ENCODE measurements at regions not wholly inside any gene's neighbourhood (a gene's known extent, or its start where the extent isn't known, plus 50 kb on each side); places are given as distances from the start of the nearest gene placed in this dataset.
"Not testable (repeated sequence)": the region's sequence is repeated elsewhere in the genome, so short reads cannot be mapped to it uniquely, and the experiment has no call there.

GRCh38 chr1:55544826-55545225 is 329.7 kb upstream of the USP24 start:
- no peak for DNase-seq

GRCh38 chr1:55542901-55543504 is 327.8 kb upstream of the USP24 start:
- DNase-seq = no peak

- no peak for DNase-seq
Observed at GRCh38 chr1:55541296-55541695, 326.1 kb upstream of the USP24 start.

GRCh38 chr1:55539652-55540512 is 324.7 kb upstream of the USP24 start:
- DNase-seq = no peak

GRCh38 chr1:55538428-55538827 is 323.3 kb upstream of the USP24 start:
- no peak for DNase-seq

- no peak for DNase-seq
Observed at GRCh38 chr1:55536545-55536865, 321.3 kb upstream of the USP24 start.

- DNase-seq = no peak
Observed at GRCh38 chr1:55535724-55536544, 320.8 kb upstream of the USP24 start.

GRCh38 chr1:55534565-55535121 is 319.5 kb upstream of the USP24 start:
- no peak for DNase-seq

GRCh38 chr1:55531644-55532043 is 316.5 kb upstream of the USP24 start:
- no peak for DNase-seq

- no peak for DNase-seq
Observed at GRCh38 chr1:55530749-55531478, 315.8 kb upstream of the USP24 start.

- DNase-seq = no peak
Observed at GRCh38 chr1:55529017-55529416, 313.9 kb upstream of the USP24 start.

- no peak for DNase-seq
Observed at GRCh38 chr1:55527831-55528230, 312.7 kb upstream of the USP24 start.

- no peak for DNase-seq
Observed at GRCh38 chr1:55526716-55527115, 311.6 kb upstream of the USP24 start.

- no peak for DNase-seq
Observed at GRCh38 chr1:55524006-55524405, 308.8 kb upstream of the USP24 start.

- DNase-seq = no peak
Observed at GRCh38 chr1:55522982-55523381, 307.8 kb upstream of the USP24 start.

- no peak for DNase-seq
Observed at GRCh38 chr1:55522353-55522903, 307.3 kb upstream of the USP24 start.

GRCh38 chr1:55520861-55521260 is 305.7 kb upstream of the USP24 start:
- no peak for DNase-seq

GRCh38 chr1:55519937-55520683 is 304.9 kb upstream of the USP24 start:
- DNase-seq = no peak

- no peak for DNase-seq
Observed at GRCh38 chr1:55519276-55519675, 304.1 kb upstream of the USP24 start.

GRCh38 chr1:55517036-55517435 is 301.9 kb upstream of the USP24 start:
- no peak for DNase-seq

- DNase-seq = not testable (repeated sequence)
Observed at GRCh38 chr1:55514571-55514970, 299.4 kb upstream of the USP24 start.

GRCh38 chr1:55512466-55512865 is 297.3 kb upstream of the USP24 start:
- no peak for DNase-seq

All from activated CD4-positive, alpha-beta T cell treated with anti-CD3 and anti-CD28 coated beads, Interleukin-2, amount 50 U/mL, for 4 hours (primary cell).